Brain pericyte (primary cell): ENCODE measurements at regions not wholly inside any gene's neighbourhood (a gene's known extent, or its start where the extent isn't known, plus 50 kb on each side); places are given as distances from the start of the nearest gene placed in this dataset.

ENCODE experiments used
- DNase-seq: peaks from one replicate; pipeline ENCODE4 v3.0.0-alpha.2; 2012; ENCODE audit warnings: low read depth, low spot score

DNA sequence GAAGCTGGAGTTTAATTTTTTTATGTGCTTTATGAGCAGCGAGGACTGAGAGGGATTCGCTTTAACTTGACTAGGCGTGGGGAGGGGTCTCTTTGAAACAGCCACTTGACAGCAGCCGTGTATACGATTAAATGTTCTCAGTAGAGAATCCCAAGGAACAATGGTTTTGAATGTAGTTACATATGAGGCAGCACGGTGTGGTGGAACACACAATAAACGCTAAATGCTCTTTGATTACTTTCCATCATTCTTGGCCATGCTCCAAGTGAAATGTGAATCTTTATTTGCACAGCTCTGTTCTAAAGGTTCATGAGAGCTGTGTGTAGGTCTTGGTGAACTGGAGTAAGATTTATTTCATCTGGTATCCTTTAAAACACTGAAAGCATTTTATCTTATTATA, 251.4 kb upstream of the TGFBR2 start:
- no peak for DNase-seq

DNA sequence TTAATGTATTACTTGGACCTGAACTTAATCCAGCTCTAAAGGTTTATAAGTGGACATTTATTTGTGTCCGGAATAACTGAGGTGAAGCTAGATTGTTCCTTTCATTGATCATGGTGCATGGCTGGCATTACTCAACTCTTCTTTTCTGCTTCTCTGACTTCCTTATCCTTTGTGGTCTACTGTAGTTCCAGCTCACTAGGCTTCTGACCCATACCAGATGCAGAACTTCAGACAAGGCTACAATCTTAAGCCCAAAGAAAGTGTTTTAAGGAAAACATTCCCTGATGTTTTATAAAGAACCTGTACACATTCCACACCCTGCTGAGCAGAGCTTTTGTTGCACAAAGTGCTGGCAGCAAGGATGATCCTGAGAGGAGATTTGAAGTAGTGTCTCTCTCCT, 250.8 kb upstream of the TGFBR2 start:
- no peak for DNase-seq

DNA sequence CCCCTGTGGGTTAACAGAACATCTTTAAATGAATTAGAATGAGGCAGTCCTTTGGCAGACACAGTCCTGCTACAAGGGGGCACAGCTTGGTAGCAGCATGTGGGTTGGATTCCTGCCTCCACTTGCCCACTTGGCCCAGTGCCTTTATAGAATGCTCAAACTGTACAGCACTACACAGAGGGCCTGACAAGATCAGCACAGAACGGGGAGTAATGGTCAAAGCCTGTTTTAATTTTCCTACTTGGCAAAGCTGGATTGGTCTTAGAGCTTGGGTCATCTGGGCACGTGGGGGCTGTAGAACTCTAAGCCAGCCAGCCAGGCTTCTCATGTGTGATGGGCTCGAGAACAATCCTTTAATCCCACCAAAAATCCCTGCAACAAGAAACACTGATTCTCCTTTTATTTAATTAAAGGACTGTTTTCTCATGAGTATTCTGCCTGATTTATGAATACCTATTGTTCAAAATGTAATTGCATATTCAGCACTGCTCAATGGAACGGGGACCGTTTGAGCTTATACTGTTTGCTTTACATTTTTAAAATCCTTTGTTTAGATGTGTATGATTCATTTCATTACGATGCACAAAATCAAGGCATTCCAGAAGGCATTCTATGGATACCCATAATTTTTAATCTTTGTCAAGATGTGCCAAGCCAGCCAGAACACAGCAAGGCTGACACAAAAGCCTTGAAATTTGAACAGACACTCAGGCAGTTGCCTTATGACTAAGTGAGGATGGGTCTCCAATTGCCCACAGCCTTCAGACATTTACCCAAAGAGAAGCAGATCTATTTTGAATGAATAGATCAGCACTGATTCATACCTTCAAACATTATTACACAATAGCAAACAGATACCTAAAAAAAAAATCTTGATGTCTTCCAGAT, 249.3 kb upstream of the TGFBR2 start:
- no peak for DNase-seq

DNA sequence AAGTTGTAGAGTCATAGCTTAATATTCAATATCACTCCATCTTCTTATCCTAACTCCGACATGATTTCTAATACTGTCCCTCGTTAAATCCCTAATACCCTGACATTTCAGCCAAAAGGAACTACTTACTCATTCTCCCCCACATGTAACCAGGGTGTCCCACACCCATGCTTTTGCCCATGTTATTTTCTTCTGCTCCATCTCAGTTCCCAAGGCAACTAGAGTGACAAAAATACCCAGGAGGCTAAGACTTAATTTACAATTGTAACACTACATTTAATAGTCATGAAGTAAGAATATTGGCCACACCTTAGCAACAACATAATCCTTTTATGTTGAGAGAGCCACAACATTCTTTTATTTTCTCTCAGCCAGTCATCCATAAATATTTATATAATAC, 248.5 kb upstream of the TGFBR2 start:
- DNase-seq, result no peak

DNA sequence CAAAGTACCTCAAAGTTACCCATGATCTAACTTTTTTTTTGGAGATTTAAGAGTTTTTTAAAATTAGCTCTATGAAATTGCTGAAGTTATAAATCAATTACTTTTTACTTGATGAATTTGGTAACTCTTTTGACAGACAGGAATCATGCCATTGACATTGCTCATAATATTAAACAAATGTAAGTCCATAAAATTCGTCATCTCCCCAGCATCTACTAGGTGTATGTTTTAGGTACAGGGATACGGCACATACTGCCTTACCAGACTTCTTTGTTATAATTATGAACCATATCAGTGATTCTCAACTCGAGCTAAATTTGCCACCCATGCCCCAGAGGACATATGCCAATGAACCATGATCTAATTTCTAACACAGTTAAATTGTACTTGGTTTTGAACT, 247.5 kb upstream of the TGFBR2 start:
- no peak for DNase-seq

DNA sequence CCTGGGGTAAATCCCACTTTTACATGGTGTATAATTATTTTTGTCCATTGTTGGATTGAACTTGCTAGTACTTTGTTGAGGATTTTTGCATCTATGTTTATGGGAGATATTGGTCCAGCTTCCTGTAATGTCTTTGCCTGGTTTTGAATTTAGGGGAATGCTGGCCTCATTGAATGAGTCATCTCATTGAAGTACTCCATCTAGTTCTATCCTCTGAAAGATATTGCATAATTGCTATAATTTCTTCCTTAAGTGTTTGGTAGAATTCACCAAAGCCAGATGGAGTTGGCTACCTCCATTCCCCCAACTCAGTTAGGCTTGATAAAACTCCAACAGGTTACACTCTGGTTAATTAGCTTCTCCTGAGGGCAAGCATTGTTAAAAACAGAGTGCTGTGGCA, 237.4 kb upstream of the TGFBR2 start:
- no peak for DNase-seq

DNA sequence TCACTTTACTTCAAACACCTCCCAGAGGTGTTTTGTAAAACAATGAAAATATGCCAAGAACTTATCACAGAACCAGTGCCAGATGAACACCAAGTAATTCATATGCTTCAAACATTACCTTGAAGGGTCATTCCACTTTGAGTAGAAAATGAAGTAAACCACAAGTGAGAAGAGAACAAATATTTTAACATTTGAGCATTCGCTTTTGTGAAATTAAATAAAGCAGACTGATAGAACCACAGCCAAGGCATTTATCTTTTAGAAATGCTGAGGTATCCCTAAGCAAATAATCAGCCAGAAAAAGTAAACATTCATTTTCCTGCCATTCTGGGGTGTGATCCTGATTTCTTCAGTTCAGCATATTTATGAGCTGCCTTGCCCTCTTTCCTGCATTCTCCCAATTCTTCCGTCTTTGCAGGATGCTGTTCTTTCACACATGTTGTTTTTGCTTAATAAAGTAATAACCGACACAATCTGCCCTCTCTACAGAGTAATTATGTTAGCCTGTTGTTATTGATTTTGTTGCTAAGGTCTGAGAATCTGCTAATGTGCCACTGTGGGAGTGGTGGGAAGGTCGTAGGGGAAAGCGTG, 235.6 kb upstream of the TGFBR2 start:
- peak; percentile 51 for DNase-seq

DNA sequence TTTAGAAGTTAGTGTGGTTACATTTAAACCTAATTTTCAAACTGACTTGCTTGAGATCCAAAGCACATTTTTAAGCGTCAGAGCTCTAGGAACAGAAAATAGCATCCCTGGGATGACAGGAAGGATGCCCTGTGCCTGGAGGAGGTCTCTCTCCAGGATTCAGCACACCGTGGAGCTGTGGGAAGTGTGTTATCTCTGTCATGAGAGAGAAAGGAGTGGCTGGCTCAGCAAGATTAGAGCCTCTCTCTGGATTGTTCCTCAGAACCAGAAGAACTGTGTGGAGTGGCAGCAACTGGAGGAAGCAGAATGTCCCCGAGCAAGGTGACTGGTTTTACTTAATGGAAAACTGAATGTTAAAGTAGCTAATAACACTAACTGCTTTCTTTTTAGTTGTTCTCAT, 233.6 kb upstream of the TGFBR2 start:
- DNase-seq, result no peak

DNA sequence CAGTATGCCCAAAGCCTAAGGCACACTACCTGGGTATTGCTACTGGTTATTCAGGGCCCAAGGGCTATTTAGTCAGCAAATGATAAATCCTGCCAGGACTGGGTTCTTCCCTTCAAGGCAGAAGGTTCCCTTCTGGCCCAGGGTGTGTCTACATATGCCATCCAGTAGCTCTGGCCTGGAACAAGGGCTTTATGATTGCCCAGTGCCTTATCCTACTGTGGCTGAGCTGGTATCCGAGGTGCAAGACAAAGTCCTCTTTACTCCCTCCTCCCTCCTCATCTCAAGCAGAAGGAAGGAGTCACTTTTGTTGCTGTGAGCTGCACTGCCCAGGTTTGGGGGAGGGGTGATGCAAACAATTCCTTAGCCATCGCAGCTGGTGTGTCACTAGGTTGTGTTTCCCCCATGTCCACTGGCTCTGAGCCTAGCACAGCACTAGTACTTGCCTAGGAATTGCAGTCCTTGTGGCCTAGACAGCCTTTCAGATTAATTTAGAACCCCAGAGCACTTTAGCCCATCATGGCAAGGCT, 221.8 kb upstream of the TGFBR2 start:
- DNase-seq, result no peak

DNA sequence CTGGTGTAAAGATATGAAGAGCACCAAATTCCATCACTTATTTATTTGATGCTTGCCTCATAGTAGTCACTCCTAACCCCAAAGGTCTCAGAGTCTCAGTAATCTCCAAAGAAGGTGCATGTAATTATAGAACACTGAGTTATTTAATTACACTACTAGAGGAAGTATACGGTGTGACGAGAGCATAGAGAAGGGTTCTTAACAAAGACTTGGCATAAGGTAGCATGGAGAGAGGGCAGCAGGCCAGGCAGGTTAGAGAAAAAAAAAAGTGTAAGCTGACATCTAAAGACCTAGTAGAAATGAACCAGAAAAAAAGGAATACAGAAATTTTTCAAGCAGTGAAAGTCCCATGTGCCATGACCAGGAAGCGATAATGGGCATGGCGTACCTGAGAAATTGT, 213.3 kb upstream of the TGFBR2 start:
- no peak for DNase-seq

DNA sequence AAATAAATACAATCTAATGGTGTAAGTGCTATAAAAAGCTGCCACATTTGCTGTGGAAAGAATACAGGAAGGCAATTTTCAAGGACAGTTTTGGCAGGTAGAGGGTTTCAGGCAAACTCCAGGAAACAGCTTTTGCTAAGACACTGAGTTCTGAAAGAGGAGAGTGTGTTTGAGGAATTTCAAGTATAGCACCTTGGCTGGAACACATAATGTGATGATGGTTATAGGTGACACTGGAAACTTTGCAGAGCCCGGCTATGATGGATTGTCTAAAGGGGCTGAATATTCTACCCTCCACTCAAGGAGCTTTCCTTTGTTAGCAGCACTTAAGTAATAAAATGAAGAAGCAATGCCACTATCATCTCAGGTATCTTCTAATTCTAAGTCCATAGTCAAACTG, 209.4 kb upstream of the TGFBR2 start:
- no peak for DNase-seq

DNA sequence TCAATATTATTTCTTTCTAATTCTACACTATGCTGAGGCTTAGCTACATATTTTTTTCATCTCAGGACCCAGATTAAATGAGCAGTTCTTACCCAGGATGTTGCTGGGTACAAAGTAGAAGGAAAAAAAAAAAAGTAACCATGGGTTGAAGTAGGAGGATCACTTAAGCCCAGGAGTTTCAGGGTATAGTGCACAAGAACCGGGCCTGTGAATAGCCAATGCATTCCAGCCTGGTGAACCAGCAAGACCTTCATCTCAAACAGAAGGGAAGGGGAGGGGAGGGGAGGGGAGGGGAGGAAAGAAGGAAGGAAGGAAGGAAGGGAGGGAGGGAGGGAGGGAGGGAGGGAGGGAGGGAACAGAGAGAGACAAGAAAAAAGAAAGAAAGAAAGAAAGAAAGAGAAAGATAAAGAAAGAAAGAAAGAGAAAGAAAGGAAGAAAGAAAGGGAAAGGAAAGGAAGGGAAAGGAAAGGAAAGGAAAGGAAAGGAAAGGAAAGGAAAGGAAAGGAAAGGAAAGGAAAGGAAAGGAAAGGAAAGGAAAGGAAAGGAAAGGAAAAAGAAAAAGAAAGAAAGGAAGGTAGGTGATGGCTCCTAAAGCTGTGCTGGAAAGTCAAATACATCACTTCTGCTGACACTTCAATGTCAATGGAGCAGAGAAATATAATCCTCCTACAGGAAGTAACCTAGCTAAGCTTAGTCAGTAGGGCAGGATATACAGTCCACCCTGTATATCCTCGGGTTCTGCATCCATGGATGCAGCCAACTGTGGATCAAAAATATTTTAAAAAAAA, 206.8 kb upstream of the TGFBR2 start:
- no peak for DNase-seq

DNA sequence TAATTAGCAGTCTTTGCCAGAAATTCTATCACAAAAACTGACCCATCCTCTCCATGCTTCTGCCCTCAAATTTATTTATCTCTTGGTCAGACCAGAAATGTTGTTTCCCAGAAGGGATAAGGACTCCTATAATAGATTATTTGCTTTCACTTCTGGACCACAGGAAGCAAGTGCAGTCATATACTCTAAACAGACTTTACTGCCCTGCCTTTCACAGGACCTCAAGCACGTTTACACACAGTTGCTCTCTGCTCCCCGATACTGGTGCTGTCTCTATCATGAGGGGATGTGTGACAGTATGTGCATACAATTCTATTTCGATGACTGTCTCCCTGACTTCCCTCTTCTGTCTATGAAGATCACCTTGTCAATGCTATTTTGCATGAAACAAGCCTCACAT, 205.5 kb upstream of the TGFBR2 start:
- DNase-seq, result no peak

DNA sequence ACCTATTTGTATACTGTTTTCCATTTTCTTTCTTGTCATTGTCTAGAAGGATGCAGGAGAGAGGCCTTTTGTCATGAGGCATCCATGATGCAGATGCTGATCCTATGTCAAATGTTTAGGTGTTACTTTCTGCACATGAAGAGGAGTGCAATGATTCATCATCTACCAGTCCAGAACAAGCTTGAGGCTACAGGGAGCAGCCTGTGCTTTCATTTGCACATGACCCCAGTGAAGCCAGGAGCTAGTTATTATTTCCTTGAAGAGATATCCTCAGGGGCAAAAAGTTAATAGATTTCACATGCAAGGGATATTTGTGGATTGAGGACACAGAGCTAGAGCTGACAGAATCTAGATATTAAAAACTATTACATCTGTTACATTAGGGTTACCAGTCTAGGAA, 204.4 kb upstream of the TGFBR2 start:
- peak; percentile 15 for DNase-seq

DNA sequence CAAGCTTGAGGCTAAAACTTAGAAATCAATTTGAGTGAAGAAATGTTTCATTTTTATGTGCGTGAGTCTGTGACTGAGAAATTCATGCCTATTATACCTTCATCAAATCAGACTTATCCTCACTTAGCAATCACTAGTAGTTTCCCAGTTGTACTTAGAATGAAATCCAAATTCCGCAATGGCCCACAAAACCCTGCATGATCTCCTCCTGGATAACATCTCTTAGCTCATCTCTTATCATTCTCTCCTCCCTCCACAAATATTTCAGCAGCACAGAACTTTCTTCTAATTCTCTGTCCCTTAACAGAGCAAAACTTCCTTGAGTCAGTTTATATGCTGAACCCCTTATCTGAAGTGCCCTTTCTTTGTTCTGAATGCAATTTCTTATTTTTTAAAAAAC, 198.8 kb upstream of the TGFBR2 start:
- no peak for DNase-seq

DNA sequence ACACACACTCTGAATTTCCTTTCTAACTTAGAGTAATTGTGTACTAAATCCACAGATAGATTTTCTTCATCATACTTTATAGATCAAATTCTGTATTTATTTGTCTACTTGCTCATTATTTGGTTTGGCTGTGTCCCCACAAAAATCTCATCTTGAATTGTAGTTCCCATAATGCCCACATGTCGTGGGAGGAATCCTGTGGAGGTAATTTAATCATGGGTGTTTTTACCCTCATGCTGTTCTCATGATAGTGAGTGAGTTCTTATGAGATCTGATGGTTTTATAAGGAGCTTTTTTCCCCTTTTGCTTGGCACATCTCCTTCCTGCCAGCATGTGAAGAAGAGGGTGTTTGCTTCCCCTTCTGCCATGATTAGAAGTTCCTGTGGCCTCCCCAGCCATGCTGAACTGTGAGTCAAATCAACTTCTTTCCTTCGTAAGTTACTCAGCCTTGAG, 198.3 kb upstream of the TGFBR2 start:
- peak; percentile 65 for DNase-seq

DNA sequence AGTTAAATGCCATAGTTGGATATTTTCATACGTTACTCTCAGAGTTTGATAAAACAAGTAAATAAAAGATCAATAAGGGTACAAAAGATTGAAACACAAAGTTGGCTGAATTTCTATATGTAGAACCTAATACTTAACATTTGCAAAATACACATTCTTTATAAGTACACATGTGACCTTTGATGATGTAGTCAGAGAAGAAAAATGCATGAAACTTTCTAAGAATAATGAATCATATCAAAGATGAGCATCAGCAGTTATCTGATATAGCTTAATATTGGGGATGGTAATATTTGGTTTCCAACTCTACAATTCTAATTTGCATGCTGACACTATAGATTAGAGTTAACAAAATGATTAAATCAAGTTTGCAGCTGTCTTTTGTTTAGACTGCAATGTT, 188.0 kb upstream of the TGFBR2 start:
- DNase-seq, result no peak

DNA sequence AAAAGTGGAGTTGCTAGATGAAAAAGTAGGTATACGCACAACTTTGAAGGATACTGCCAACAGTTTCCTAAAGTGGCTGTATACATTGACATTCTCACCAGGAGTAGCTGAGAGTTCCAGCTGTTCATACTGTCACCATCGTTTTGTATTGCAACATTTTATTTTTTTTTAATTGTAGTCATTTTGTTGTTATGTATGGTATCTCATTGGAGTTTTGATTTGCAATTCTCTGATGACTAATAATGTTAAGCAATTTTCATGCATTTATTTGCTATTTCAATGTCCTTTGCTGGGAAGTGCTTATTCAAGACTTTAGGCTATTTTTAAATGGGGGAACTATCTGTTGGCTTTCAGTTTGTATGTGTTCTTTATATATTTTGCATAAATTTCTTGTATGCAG, 185.1 kb upstream of the TGFBR2 start:
- DNase-seq, result no peak

DNA sequence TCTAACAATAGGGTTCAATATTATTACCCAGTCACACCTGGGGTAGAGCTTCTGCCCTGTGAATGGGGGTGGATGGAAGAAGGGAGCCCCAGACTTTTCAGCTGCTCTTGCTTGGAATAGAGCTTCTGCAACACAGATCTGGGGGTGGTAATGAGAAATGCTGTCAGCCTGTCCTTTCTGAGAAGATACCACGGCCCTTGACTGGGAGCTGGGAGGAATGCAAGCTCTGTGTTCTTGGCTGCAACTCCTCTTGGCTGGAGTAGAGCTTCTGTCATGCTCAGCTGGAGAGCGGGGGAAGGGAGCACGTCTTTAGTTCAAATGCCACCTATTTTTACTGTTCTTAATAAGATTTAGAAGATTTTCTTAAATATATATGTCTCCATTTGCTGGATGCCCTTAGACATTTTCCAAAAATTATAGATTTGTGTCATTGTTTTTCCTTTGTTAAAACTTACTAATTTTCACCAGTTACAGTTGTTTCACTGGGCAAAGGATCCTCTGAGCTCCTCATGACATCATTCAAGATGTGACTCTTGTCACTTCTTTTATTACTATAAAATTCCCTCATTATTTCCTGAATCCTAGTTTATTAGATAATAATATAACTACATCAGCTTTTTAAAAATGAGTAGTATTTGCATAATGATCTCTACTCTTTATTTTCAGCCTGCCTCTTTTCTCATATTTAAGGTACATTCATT, 180.0 kb upstream of the TGFBR2 start:
- DNase-seq, result no peak

DNA sequence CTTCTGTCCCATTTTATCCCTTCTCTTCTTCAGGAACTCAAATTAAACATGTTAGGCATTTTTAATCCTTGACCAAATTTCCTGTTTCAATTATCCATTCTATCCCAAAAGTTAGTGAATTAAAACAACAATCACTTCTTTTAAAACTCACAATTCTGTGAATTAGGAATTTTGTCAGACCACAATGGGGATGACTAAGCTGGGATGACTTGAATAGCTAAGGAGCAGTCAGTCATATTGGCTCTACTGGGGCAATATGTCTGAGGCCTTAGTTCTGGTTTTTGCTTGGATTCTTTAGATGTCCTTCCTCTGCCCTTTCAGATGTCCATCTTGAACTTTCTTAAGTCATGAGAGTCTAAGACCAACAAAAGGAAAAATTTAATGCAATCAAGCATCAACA, 178.2 kb upstream of the TGFBR2 start:
- DNase-seq, result no peak

DNA sequence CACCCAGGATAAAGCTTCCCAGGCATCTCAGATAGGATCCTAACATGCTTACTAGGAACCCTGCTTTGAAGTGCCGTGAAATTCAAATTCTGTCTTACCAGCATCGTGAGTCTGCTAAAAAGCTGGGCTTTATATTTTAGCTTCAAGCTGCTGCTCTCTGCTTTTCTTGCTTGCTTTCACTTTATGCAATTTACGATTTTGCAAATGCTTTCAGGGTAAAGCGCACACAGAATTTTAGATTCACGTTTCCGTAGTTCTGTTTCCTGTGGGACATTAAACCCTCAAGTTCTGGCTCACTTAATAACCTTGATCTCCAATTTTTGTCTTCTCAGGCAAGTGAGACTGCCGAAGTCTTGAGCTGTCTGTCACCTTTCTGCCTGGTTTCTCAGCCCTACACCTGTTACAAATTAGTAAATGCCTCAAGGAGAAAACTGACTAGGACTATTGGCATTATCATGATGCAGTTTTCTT, 170.5 kb upstream of the TGFBR2 start:
- DNase-seq, result no peak

DNA sequence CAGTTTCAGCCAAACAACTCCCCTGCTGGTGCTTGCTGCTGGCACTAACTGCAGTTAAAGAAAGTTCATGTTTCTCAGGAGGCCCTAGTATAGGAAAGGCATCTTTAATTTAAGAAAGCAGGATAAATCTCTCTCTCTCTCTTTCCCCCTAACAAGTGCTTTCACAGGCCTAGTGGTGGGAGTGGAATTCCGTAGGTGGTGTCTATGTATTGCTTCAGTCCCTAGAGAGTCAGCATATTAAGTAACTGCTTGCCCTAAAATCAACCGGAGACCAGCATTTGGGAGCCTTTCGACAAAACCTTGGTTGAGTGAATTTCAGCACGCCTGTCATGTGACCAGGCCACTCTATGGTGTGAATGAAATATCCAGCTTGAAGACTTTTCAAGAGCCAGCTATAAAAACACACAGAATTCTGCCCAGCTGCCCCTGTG, 169.2 kb upstream of the TGFBR2 start:
- peak; percentile 80 for DNase-seq
